Activated T-cell treated with anti-CD3 and anti-CD28 coated beads for 48 hours (primary cell): ENCODE measurements at regions not wholly inside any gene's neighbourhood (a gene's known extent, or its start where the extent isn't known, plus 50 kb on each side); places are given as distances from the start of the nearest gene placed in this dataset.

Experiments
- DNase-seq: peaks from one replicate; pipeline ENCODE4 v3.0.0-alpha.2; 2020; ENCODE audit warnings: low read depth

GRCh38 chr6:164021589-164022250 is 607.2 kb downstream of the QKI start:
- no peak for DNase-seq

- DNase-seq: no peak
Measured at GRCh38 chr6:164020142-164020541, 605.6 kb downstream of the QKI start.

GRCh38 chr6:164018133-164018532 is 603.6 kb downstream of the QKI start:
- no peak for DNase-seq

GRCh38 chr6:164016056-164016455 is 601.5 kb downstream of the QKI start:
- DNase-seq: no peak

GRCh38 chr6:164015088-164015484 is 600.6 kb downstream of the QKI start:
- no peak for DNase-seq

GRCh38 chr6:164014346-164015087 is 600.0 kb downstream of the QKI start:
- DNase-seq: no peak

GRCh38 chr6:164013480-164014208 is 599.1 kb downstream of the QKI start:
- DNase-seq: no peak

GRCh38 chr6:164011321-164011720 is 596.8 kb downstream of the QKI start:
- no peak for DNase-seq

GRCh38 chr6:164010441-164011103 is 596.1 kb downstream of the QKI start:
- no peak for DNase-seq

- no peak for DNase-seq
Measured at GRCh38 chr6:164008902-164009301, 594.4 kb downstream of the QKI start.

GRCh38 chr6:164007881-164008280 is 593.4 kb downstream of the QKI start:
- DNase-seq: no peak

- no peak for DNase-seq
Measured at GRCh38 chr6:164006459-164006858, 591.9 kb downstream of the QKI start.

- no peak for DNase-seq
Measured at GRCh38 chr6:164005004-164005711, 590.6 kb downstream of the QKI start.

- no peak for DNase-seq
Measured at GRCh38 chr6:164000276-164000675, 585.8 kb downstream of the QKI start.

GRCh38 chr6:163999475-164000125 is 585.1 kb downstream of the QKI start:
- DNase-seq: no peak

GRCh38 chr6:163998496-163998895 is 584.0 kb downstream of the QKI start:
- no peak for DNase-seq

- DNase-seq: no peak
Measured at GRCh38 chr6:163996491-163996890, 582.0 kb downstream of the QKI start.

GRCh38 chr6:163994566-163994965 is 580.0 kb downstream of the QKI start:
- DNase-seq: no peak

GRCh38 chr6:163992701-163993100 is 578.2 kb downstream of the QKI start:
- DNase-seq: no peak

- no peak for DNase-seq
Measured at GRCh38 chr6:163992056-163992455, 577.5 kb downstream of the QKI start.

- DNase-seq: no peak
Measured at GRCh38 chr6:163991321-163991720, 576.8 kb downstream of the QKI start.
